ENCODE measurements at regions not wholly inside any gene's neighbourhood (a gene's known extent, or its start where the extent isn't known, plus 50 kb on each side); places are given as distances from the start of the nearest gene placed in this dataset.
"Not testable (repeated sequence)": the region's sequence is repeated elsewhere in the genome, so short reads cannot be mapped to it uniquely, and the experiment has no call there.

- intact Hi-C loops (cut with DNase I; ENCODE audit: low total_unique reads) = no loop called here
- TF ChIP-seq CTCF (IDR thresholded peaks at IDR 0.05 in 4 of 5, conservative IDR thresholded peaks at IDR 0.05 in 1 of 5) = no peak
- no peak for TF ChIP-seq POLR2A (IDR thresholded peaks at IDR 0.05)
- in situ Hi-C loops (cut with MboI; ENCODE audit: low sequenced_read_pairs in 4 of 4) = no loop called here
Measured at GRCh38 chr7:69285854-69286253, 312.4 kb upstream of the AUTS2 start.

GRCh38 chr7:69295977-69296376 is 302.3 kb upstream of the AUTS2 start:
- no peaks in the 10 kb centered on the region for H3K9me3 ChIP-seq
- ATAC-seq (no peak), DNase-seq (no peak)
- no peak for TF ChIP-seq POLR2A (IDR thresholded peaks at IDR 0.05)
- no peak for TF ChIP-seq CTCF (IDR thresholded peaks at IDR 0.05 in 4 of 5, conservative IDR thresholded peaks at IDR 0.05 in 1 of 5)
- no peak overlapping the region for H3K27ac ChIP-seq
- in situ Hi-C loops (cut with MboI; ENCODE audit: low sequenced_read_pairs in 4 of 4) = no loop called here
- H3K4me1 ChIP-seq = no peaks in the 10 kb centered on the region
- H3K36me3 ChIP-seq = no peaks in the 10 kb centered on the region
- no peaks in the 10 kb centered on the region for H3K27me3 ChIP-seq
- H3K4me3 ChIP-seq = no peak overlapping the region
- intact Hi-C loops (cut with DNase I; ENCODE audit: low total_unique reads) = no loop called here

More at GRCh38 chr7:69285854-69286253, 312.4 kb upstream of the AUTS2 start:
- H3K9me3 ChIP-seq = no peaks in the 10 kb centered on the region
- H3K27ac ChIP-seq = no peak overlapping the region
- no peak overlapping the region for H3K4me3 ChIP-seq
- H3K36me3 ChIP-seq = no peaks in the 10 kb centered on the region
- ATAC-seq (no peak), DNase-seq (no peak)
- H3K27me3 ChIP-seq = no peaks in the 10 kb centered on the region
- H3K4me1 ChIP-seq = peaks cover 0 to 2% of the 10 kb centered on the region in 2 donors

GRCh38 chr7:69301253-69301652 is 297.0 kb upstream of the AUTS2 start:
- ATAC-seq (no peak), DNase-seq (no peak)
- intact Hi-C loops (cut with DNase I; ENCODE audit: low total_unique reads) (no loop called here), in situ Hi-C loops (cut with MboI; ENCODE audit: low sequenced_read_pairs in 4 of 4) (no loop called here)
- Histone ChIP-seq H3K9me3 (no peaks in the 10 kb centered on the region), H3K4me3 (no peak overlapping the region), H3K27me3 (no peaks in the 10 kb centered on the region), H3K4me1 (no peaks in the 10 kb centered on the region), H3K36me3 (no peaks in the 10 kb centered on the region), H3K27ac (no peak overlapping the region)
- TF ChIP-seq POLR2A (IDR thresholded peaks at IDR 0.05) (no peak), CTCF (IDR thresholded peaks at IDR 0.05 in 4 of 5, conservative IDR thresholded peaks at IDR 0.05 in 1 of 5) (no peak)

DNA sequence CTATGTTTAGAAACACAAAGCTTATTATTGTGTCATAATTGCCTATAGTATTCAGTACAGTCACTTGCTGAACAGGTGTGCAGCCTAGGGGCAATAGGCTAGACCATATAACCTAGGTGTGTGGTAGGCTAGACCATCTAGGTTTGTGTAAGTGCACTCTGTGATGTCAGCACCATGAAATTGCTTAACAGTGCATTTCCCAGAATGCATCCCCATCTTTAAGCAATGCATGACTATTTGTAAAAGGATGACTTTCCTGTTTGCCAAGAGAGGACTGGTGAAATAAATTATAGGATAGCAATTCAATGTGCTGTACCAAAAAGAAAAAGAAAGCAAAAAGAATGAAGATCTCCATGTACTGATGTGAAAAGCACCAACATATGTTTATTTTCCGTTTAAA is 288.7 kb upstream of the AUTS2 start:
- Histone ChIP-seq H3K27me3 (no peaks in the 10 kb centered on the region), H3K9me3 (no peaks in the 10 kb centered on the region), H3K36me3 (no peaks in the 10 kb centered on the region), H3K4me1 (no peaks in the 10 kb centered on the region), H3K27ac (no peak overlapping the region), H3K4me3 (no peak overlapping the region)
- TF ChIP-seq CTCF (IDR thresholded peaks at IDR 0.05 in 4 of 5, conservative IDR thresholded peaks at IDR 0.05 in 1 of 5) = no peak
- TF ChIP-seq POLR2A (IDR thresholded peaks at IDR 0.05) = no peak
- intact Hi-C loops (cut with DNase I; ENCODE audit: low total_unique reads) (no loop called here), in situ Hi-C loops (cut with MboI; ENCODE audit: low sequenced_read_pairs in 4 of 4) (no loop called here)
- DNase-seq (no peak), ATAC-seq (no peak)

DNA sequence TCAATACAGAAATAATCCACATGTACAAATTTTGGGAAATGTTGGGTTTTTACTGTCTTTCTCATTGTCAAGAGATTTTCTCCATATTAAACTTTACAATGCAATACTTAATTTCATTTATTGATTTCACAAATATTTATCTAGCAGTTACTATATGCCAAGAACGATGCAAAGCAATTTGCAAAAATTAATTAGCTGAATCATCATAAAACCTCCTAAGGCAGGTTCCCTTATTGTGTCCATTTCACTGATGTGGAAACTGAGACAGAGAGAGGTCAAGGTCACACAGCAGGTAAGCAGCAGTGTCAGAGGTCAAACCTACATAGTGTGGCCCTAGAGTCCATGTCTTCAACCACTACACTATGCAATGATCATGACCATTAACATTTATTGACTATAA is 286.8 kb upstream of the AUTS2 start:
- intact Hi-C loops (cut with DNase I; ENCODE audit: low total_unique reads) = no loop called here
- Histone ChIP-seq H3K4me3 (no peak overlapping the region), H3K27me3 (no peaks in the 10 kb centered on the region), H3K27ac (no peak overlapping the region), H3K36me3 (no peaks in the 10 kb centered on the region), H3K4me1 (no peaks in the 10 kb centered on the region), H3K9me3 (no peaks in the 10 kb centered on the region)
- DNase-seq (no peak), ATAC-seq (no peak)
- in situ Hi-C loops (cut with MboI; ENCODE audit: low sequenced_read_pairs in 4 of 4) = no loop called here
- TF ChIP-seq POLR2A (IDR thresholded peaks at IDR 0.05) (no peak), CTCF (IDR thresholded peaks at IDR 0.05 in 4 of 5, conservative IDR thresholded peaks at IDR 0.05 in 1 of 5) (no peak)

DNA sequence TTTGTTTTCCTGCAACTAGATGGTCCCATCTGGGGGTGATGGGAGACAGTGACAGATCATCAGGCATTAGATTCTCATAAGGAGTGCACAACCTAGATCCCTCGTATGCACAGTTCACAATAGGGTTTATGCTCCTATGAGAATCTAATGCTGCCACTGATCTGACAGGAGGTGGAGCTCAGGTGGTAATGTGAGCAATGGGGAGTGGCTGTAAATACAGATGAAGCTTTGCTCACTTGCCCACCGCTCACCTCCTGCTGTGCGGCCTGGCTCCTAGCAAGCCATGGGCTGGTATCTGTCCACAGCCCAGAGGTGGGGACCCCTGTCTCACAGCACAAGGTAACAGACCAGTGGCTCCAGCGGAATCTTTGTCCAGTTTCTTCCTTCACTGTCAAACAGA is 284.4 kb upstream of the AUTS2 start:
- DNase-seq; H3K4me1 ChIP-seq; in situ Hi-C loops (cut with MboI; ENCODE audit: low sequenced_read_pairs in 4 of 4); H3K27ac ChIP-seq; H3K9me3 ChIP-seq; H3K4me3 ChIP-seq; ATAC-seq; H3K36me3 ChIP-seq; intact Hi-C loops (cut with DNase I; ENCODE audit: low total_unique reads); H3K27me3 ChIP-seq: not testable (repeated sequence)

All from gastrocnemius medialis (tissue), 4 donors.